K562 (cell line): ENCODE measurements at regions not wholly inside any gene's neighbourhood (a gene's known extent, or its start where the extent isn't known, plus 50 kb on each side); places are given as distances from the start of the nearest gene placed in this dataset.

Experiments
- ATAC-seq: fragments of 200-7000 bp; cut with Tn5 transposase; 3 replicates; pipeline ENCODE4 v1.9.1; 2020; ENCODE audit warnings: moderate library complexity
- BruUV-seq: library from RNA; stranded (reverse); fragments of 400-500 nt; replicated peaks from 2 replicates; lab custom pipeline; 2021; lab: Mats Ljungman, UMichigan
- CTCF ChIA-PET: fragments of 300-600 bp; formaldehyde crosslinking; extraction: SDS; loops from one replicate; lab custom pipeline; 2021; ENCODE audit warnings: low intra/inter-chr PET ratio; lab: Yijun Ruan, JAX
- POLR2A ChIA-PET: fragments of 300-600, 350-650 bp; sonication (Branson Sonifier 250); formaldehyde crosslinking; extraction: SDS; loops from one replicate; lab custom pipeline; 2021; ENCODE audit warnings: antibody characterized with exemption, inconsistent platforms; lab: Yijun Ruan, JAX
- DNase-seq, 4 experiments: peaks; one replicate each; pipeline versions ENCODE4 v3.0.0 to v3.0.0-alpha.2; 2011 to 2018; ENCODE audit warnings: low spot score in 3 of 4, mixed read lengths in 3 of 4; ENCODE audit errors: extremely low read depth in 1 of 4
- FAIRE-seq: peaks from 2 replicates; lab custom pipeline; 2011; peaks lifted over from hg19 to GRCh38; lab: Jason Lieb, UNC
- H2AFZ ChIP-seq: 2 replicates; pipeline ENCODE4 v1.6.0; 2011; ENCODE audit warnings: low read depth, low read length, control low read depth, inconsistent platforms
- H3K27ac ChIP-seq: fragments of 200-600 bp; 3 replicates; pipeline ENCODE4 v1.8.0; 2011; ENCODE audit warnings: low read depth, mild to moderate bottlenecking, control low read depth, inconsistent platforms, low read length, moderate library complexity, mixed read lengths; ENCODE audit errors: extremely low read depth
- H3K27me3 ChIP-seq, 2 experiments: fragments of 300-600 bp in 1 of 2; 2 replicates in 1 of 2; 3 replicates in 1 of 2; pipeline versions ENCODE4 v1.6.0 to v1.8.0; 2011; ENCODE audit warnings: inconsistent platforms in 2 of 2, low read length in 2 of 2, mild to moderate bottlenecking in 1 of 2, mixed read lengths in 1 of 2, moderate library complexity in 1 of 2; ENCODE audit not compliant: control insufficient read depth in 2 of 2, insufficient read depth in 2 of 2
- H3K36me3 ChIP-seq: fragments of 300-600 bp; 3 replicates; pipeline ENCODE4 v1.8.0; 2011; ENCODE audit warnings: mild to moderate bottlenecking, low read length, inconsistent platforms; ENCODE audit not compliant: control insufficient read depth, insufficient read depth
- H3K4me1 ChIP-seq, 2 experiments: fragments of 200-600 bp in 1 of 2; replicated peaks in 1 of 2; 2 replicates in 1 of 2; 3 replicates in 1 of 2; pipeline versions ENCODE4 v1.5.1 to v1.8.0; 2011; ENCODE audit warnings: inconsistent platforms in 2 of 2, low read length in 2 of 2, mild to moderate bottlenecking in 1 of 2, mixed read lengths in 1 of 2, moderate library complexity in 1 of 2; ENCODE audit not compliant: control insufficient read depth in 2 of 2, insufficient read depth in 2 of 2
- H3K4me2 ChIP-seq: 2 replicates; pipeline ENCODE4 v1.6.1; 2011; ENCODE audit warnings: low read length, control low read depth, inconsistent platforms, mixed read lengths; ENCODE audit not compliant: insufficient read depth
- H3K4me3 ChIP-seq: fragments of 200-600 bp; sonication (generic), shearing (Covaris generic); 2 replicates; pipeline ENCODE4 v1.5.1; 2016; ENCODE audit warnings: control low read depth, inconsistent platforms
- H3K79me2 ChIP-seq: fragments of 200-600 bp; 3 replicates; pipeline ENCODE4 v1.8.0; 2011; ENCODE audit warnings: low read length, inconsistent platforms; ENCODE audit not compliant: control insufficient read depth, insufficient read depth
- H3K9ac ChIP-seq, 2 experiments: 2 replicates each; pipeline versions ENCODE4 v1.6.0 to v1.6.1; 2011; ENCODE audit warnings: low read depth in 2 of 2, low read length in 2 of 2, control low read depth in 1 of 2, inconsistent platforms in 1 of 2, mild to moderate bottlenecking in 1 of 2, mixed read lengths in 1 of 2; ENCODE audit not compliant: insufficient read depth in 1 of 2
- H3K9me1 ChIP-seq: one replicate; pipeline ENCODE4 v1.6.0; 2011; ENCODE audit warnings: inconsistent platforms, mild to moderate bottlenecking, low read length, moderate library complexity; ENCODE audit not compliant: control insufficient read depth, insufficient read depth
- H3K9me3 ChIP-seq: replicated peaks from 2 replicates; pipeline ENCODE4 v1.5.1; 2011; ENCODE audit warnings: low read depth, low read length, inconsistent platforms; ENCODE audit not compliant: control insufficient read depth, insufficient read depth
- H4K20me1 ChIP-seq: replicated peaks from 2 replicates; pipeline ENCODE4 v1.6.1; 2011; ENCODE audit warnings: low read length, inconsistent platforms, mixed read lengths; ENCODE audit not compliant: control insufficient read depth, insufficient read depth
- BDP1 ChIP-seq: IDR thresholded peaks from 3 replicates; pipeline ENCODE4 v1.6.1; 2011; ENCODE audit not compliant: insufficient read length, insufficient read depth
- FOXK2 ChIP-seq, 2 experiments: fragments of 450-650 bp; IDR thresholded peaks in 1 of 2; conservative IDR thresholded peaks in 1 of 2; 2 replicates each; pipeline ENCODE4 v1.6.1; 2016; ENCODE audit warnings: low read depth in 2 of 2, mild to moderate bottlenecking in 1 of 2
- FOXM1 ChIP-seq, 2 experiments: fragments of 450-650 bp in 1 of 2; sonication (generic) in 1 of 2; formaldehyde crosslinking in 1 of 2; IDR thresholded peaks; 2 replicates each; pipeline versions ENCODE4 v1.6.1 to v1.9.0; 2017 to 2022; ENCODE audit warnings: low read depth in 2 of 2, mild to moderate bottlenecking in 2 of 2, missing genetic modification reagents in 1 of 2, moderate library complexity in 1 of 2
- NFYB ChIP-seq: IDR thresholded peaks from 2 replicates; pipeline ENCODE4 v1.6.1; 2011; ENCODE audit warnings: mild to moderate bottlenecking, moderate library complexity; ENCODE audit not compliant: insufficient read length; ENCODE audit errors: extremely low read depth
- RBM15 ChIP-seq: fragments of 200-400 bp; formaldehyde crosslinking; IDR thresholded peaks from 2 replicates; pipeline ENCODE4 v1.6.1; 2018; ENCODE audit warnings: mild to moderate bottlenecking, low read length, moderate library complexity; ENCODE audit not compliant: insufficient read depth
- THRB ChIP-seq: fragments of 450-650 bp; formaldehyde crosslinking; conservative IDR thresholded peaks from 2 replicates; pipeline ENCODE4 v1.4.0; 2022; ENCODE audit warnings: mild to moderate bottlenecking, missing genetic modification characterization
- TOE1 ChIP-seq, 2 experiments: fragments of 450-650 bp in 1 of 2; sonication (generic) in 1 of 2; formaldehyde crosslinking in 1 of 2; IDR thresholded peaks; 2 replicates each; pipeline versions ENCODE4 v1.7.1 to v1.8.0; 2016 to 2022; ENCODE audit warnings: borderline replicate concordance in 2 of 2, mild to moderate bottlenecking in 2 of 2, antibody characterized with exemption in 1 of 2, inconsistent platforms in 1 of 2, low read depth in 1 of 2, missing genetic modification reagents in 1 of 2, moderate library complexity in 1 of 2
- U2AF2 ChIP-seq: fragments of 200-400 bp; formaldehyde crosslinking; optimal IDR thresholded peaks from 2 replicates; pipeline ENCODE3; 2017; ENCODE audit warnings: low read depth, mild to moderate bottlenecking, low read length
- ZFX ChIP-seq: sonication (generic); formaldehyde crosslinking; IDR thresholded peaks from 2 replicates; pipeline ENCODE4 v1.8.0; 2022; ENCODE audit warnings: mild to moderate bottlenecking, missing genetic modification reagents, moderate library complexity
- ZNF551 ChIP-seq: fragments of 250-450 bp; sonication (Bioruptor Pico); IDR thresholded peaks from 2 replicates; pipeline ENCODE4 v1.5.0; 2021; ENCODE audit warnings: mild to moderate bottlenecking, moderate library complexity
- ZNF79 ChIP-seq: fragments of 250-450 bp; sonication (Bioruptor Pico); IDR thresholded peaks from 2 replicates; pipeline ENCODE4 v1.4.0; 2020; ENCODE audit warnings: low read depth, mild to moderate bottlenecking, moderate library complexity
- WGBS: fragments of 100-300 bp; shearing (Covaris generic); methylation state at CpG from one replicate; pipeline ENCODE4 v1.1.6; 2016; ENCODE audit warnings: low coverage, mixed read lengths; ENCODE audit not compliant: insufficient coverage; ENCODE audit errors: missing lambda C conversion rate; 5-methylcytosine and 5-hydroxymethylcytosine counted together
- in situ Hi-C: fragments of 300-500 bp; cut with MboI; formaldehyde crosslinking; loops from 4 replicates; pipeline ENCODE4 v1.15.0; 2018; ENCODE audit warnings: inconsistent platforms, mixed read lengths
- intact Hi-C: fragments of 100-400 bp; cut with micrococcal nuclease; formaldehyde crosslinking; loops from 2 replicates; pipeline ENCODE4 v1.14.2; 2022
- TF ChIP-seq, protein P1 (sequence below): fragments of 450-650 bp; IDR thresholded peaks from 2 replicates; pipeline ENCODE4 v1.6.1; 2017; ENCODE audit warnings: mild to moderate bottlenecking, moderate library complexity
- TF ChIP-seq, protein P2 (sequence below): fragments of 450-650 bp; formaldehyde crosslinking; IDR thresholded peaks from 2 replicates; pipeline ENCODE4 v1.4.0; 2020; ENCODE audit warnings: mild to moderate bottlenecking, moderate library complexity
- TF ChIP-seq, protein P3 (sequence below): sonication (generic); formaldehyde crosslinking; IDR thresholded peaks from 2 replicates; pipeline ENCODE4 v1.8.1; 2023; ENCODE audit warnings: mild to moderate bottlenecking, missing genetic modification reagents

DNA sequence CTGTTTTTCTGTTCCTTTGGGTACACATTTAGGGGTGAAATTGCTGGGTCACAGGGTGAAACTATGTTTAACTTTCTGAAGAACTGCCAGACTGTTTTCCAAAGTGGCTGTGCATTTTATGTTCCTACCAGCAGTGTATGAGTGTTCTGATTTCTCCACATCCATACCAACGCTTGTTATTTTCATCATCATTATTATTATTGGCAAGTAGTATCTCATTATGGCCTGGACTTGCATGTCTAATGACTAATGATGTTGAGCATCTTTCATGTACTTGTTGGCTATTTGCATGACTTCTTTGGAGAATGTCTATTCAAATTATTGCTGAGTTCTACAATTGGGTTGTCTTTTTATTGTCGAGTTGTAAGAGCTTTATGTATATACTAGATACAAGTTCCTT lies 321.8 kb upstream of the HTR2A start:
- FAIRE-seq: no peak
- CTCF ChIA-PET: no interaction called here
- TF ChIP-seq ZNF79 (CRISPR knock-in tag): no peak
- no peak for TF ChIP-seq RBM15
- TF ChIP-seq FOXK2 (conservative IDR thresholded peaks at IDR 0.05 in 1 of 2, IDR thresholded peaks at IDR 0.05 in 1 of 2; ENCODE audit: low read depth in 2 of 2): no peak
- no peak for TF ChIP-seq THRB (CRISPR knock-in tag)
- TF ChIP-seq, protein P1, sequence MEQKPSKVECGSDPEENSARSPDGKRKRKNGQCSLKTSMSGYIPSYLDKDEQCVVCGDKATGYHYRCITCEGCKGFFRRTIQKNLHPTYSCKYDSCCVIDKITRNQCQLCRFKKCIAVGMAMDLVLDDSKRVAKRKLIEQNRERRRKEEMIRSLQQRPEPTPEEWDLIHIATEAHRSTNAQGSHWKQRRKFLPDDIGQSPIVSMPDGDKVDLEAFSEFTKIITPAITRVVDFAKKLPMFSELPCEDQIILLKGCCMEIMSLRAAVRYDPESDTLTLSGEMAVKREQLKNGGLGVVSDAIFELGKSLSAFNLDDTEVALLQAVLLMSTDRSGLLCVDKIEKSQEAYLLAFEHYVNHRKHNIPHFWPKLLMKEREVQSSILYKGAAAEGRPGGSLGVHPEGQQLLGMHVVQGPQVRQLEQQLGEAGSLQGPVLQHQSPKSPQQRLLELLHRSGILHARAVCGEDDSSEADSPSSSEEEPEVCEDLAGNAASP: no peak
- TF ChIP-seq BDP1: no peak
- no peak for TF ChIP-seq ZFX (CRISPR knock-in tag)
- TF ChIP-seq FOXM1 (IDR thresholded peaks at IDR 0.05; ENCODE audit: low read depth): no peak
- TF ChIP-seq FOXM1 (CRISPR knock-in tag; IDR thresholded peaks at IDR 0.05; ENCODE audit: low read depth): no peak
- TF ChIP-seq, protein P2, sequence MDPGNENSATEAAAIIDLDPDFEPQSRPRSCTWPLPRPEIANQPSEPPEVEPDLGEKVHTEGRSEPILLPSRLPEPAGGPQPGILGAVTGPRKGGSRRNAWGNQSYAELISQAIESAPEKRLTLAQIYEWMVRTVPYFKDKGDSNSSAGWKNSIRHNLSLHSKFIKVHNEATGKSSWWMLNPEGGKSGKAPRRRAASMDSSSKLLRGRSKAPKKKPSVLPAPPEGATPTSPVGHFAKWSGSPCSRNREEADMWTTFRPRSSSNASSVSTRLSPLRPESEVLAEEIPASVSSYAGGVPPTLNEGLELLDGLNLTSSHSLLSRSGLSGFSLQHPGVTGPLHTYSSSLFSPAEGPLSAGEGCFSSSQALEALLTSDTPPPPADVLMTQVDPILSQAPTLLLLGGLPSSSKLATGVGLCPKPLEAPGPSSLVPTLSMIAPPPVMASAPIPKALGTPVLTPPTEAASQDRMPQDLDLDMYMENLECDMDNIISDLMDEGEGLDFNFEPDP (CRISPR knock-in tag): no peak
- TF ChIP-seq ZNF551 (CRISPR knock-in tag): no peak
- no peak for TF ChIP-seq TOE1 (IDR thresholded peaks at IDR 0.05; ENCODE audit: borderline replicate concordance)
- no peak for TF ChIP-seq TOE1 (CRISPR knock-in tag; IDR thresholded peaks at IDR 0.05; ENCODE audit: borderline replicate concordance, low read depth)
- no peak for TF ChIP-seq NFYB
- TF ChIP-seq, protein P3, sequence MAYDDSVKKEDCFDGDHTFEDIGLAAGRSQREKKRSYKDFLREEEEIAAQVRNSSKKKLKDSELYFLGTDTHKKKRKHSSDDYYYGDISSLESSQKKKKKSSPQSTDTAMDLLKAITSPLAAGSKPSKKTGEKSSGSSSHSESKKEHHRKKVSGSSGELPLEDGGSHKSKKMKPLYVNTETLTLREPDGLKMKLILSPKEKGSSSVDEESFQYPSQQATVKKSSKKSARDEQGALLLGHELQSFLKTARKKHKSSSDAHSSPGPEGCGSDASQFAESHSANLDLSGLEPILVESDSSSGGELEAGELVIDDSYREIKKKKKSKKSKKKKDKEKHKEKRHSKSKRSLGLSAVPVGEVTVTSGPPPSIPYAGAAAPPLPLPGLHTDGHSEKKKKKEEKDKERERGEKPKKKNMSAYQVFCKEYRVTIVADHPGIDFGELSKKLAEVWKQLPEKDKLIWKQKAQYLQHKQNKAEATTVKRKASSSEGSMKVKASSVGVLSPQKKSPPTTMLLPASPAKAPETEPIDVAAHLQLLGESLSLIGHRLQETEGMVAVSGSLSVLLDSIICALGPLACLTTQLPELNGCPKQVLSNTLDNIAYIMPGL: no peak
- no peak for TF ChIP-seq U2AF2

More for the DNA sequence above, 321.8 kb upstream of the HTR2A start:
- no peak overlapping the region for H3K4me2 ChIP-seq
- no peaks in the 10 kb centered on the region for H3K79me2 ChIP-seq
- no peaks in the 10 kb centered on the region for H3K9me1 ChIP-seq
- H3K4me1 ChIP-seq: no peaks in the 10 kb centered on the region
- DNase-seq (no peak), ATAC-seq (no peak)
- no peak overlapping the region for H2AFZ ChIP-seq
- WGBS: 0% methylated on average over 2 of the region's 2 CpGs
- no peak overlapping the region for H3K27ac ChIP-seq
- H3K9me3 ChIP-seq: no peaks in the 10 kb centered on the region
- intact Hi-C loops (no loop called here), in situ Hi-C loops (no loop called here)
- no peak overlapping the region for H3K9ac ChIP-seq
- no peaks in the 10 kb centered on the region for H3K36me3 ChIP-seq
- H3K4me3 ChIP-seq: no peak overlapping the region
- no TSS peak for BruUV-seq
- no peaks in the 10 kb centered on the region for H3K27me3 ChIP-seq
- no peaks in the 10 kb centered on the region for H4K20me1 ChIP-seq
- POLR2A ChIA-PET: no interaction called here
